Lung (tissue), 11 donors: ENCODE measurements at regions not wholly inside any gene's neighbourhood (a gene's known extent, or its start where the extent isn't known, plus 50 kb on each side); places are given as distances from the start of the nearest gene placed in this dataset.
A peak's percentile ranks its signal among the peaks of the same experiment; 100 is the strongest.

Source experiments
- ATAC-seq: fragments of 200-7000 bp; cut with Tn5 transposase; one replicate; pipeline ENCODE4 v1.9.1; 2020; ENCODE audit warnings: moderate number of reproducible peaks; ENCODE audit not compliant: insufficient read depth, low FRiP score
- DNase-seq, 3 donors: peaks; one replicate each; pipeline ENCODE4 v3.0.0-alpha.2; 2013 to 2017
- H3K27ac ChIP-seq, 2 donors: one replicate each; pipeline ENCODE4 v1.5.1; 2013; ENCODE audit warnings: mild to moderate bottlenecking in 2 of 2, moderate library complexity in 2 of 2, control low read depth in 1 of 2, inconsistent platforms in 1 of 2, low read depth in 1 of 2, low read length in 1 of 2
- H3K27me3 ChIP-seq, 3 donors: one replicate each; pipeline ENCODE4 v1.5.1; 2013; ENCODE audit warnings: low read length in 2 of 3; ENCODE audit not compliant: control insufficient read depth in 3 of 3, insufficient read depth in 3 of 3
- H3K36me3 ChIP-seq, 4 donors: one replicate each; pipeline ENCODE4 v1.5.1; 2013; ENCODE audit warnings: low read length in 4 of 4, mild to moderate bottlenecking in 1 of 4, moderate library complexity in 1 of 4; ENCODE audit not compliant: control insufficient read depth in 4 of 4, insufficient read depth in 4 of 4
- H3K4me1 ChIP-seq, 5 donors: one replicate each; pipeline ENCODE4 v1.5.1; 2013; ENCODE audit warnings: low read length in 5 of 5, mild to moderate bottlenecking in 2 of 5, moderate library complexity in 1 of 5; ENCODE audit not compliant: control insufficient read depth in 5 of 5, insufficient read depth in 5 of 5
- H3K4me3 ChIP-seq: one replicate; pipeline ENCODE4 v1.5.1; 2013; ENCODE audit warnings: mild to moderate bottlenecking, control low read depth, moderate library complexity
- H3K9ac ChIP-seq, 2 donors: one replicate each; pipeline ENCODE4 v1.5.1; 2013; ENCODE audit warnings: low read length in 2 of 2, control low read depth in 1 of 2; ENCODE audit not compliant: insufficient read depth in 1 of 2
- H3K9me3 ChIP-seq, 4 donors: one replicate each; pipeline ENCODE4 v1.5.1; 2013; ENCODE audit warnings: low read length in 3 of 4, mild to moderate bottlenecking in 1 of 4, moderate library complexity in 1 of 4; ENCODE audit not compliant: control insufficient read depth in 4 of 4, insufficient read depth in 3 of 4
- CTCF ChIP-seq: IDR thresholded peaks from 2 replicates; pipeline ENCODE4 v1.5.1; 2012; ENCODE audit warnings: mild to moderate bottlenecking; ENCODE audit errors: control extremely low read depth, extremely low read depth
- WGBS, 2 donors: extraction: QIAGEN DNeasy Blood & Tissue Kit; methylation state at CpG; one replicate each; pipeline ENCODE4 v1.1.7; 2013; 5-methylcytosine and 5-hydroxymethylcytosine counted together
- donor health status: control.
- donor health status: control.
- donor health status: Bipolar disorder and iron deficiency.
- donor health status: healthy.
- donor health status: DM: yes; HTN: yes; CAD: no.

- no peak overlapping the region for H3K9ac ChIP-seq
- H3K36me3 ChIP-seq: no peaks in the 10 kb centered on the region
- no peak overlapping the region for H3K27ac ChIP-seq
- TF ChIP-seq CTCF: no peak
- 46 to 65% methylated on average over 9 of the region's 9 CpGs for WGBS, 2 donors
- H3K9me3 ChIP-seq: peaks cover 0 to 2% (median 0%) of the 10 kb centered on the region in 4 donors
- no peak overlapping the region for H3K4me3 ChIP-seq
- peaks cover 0 to 23% (median 6%) of the 10 kb centered on the region in 5 donors for H3K4me1 ChIP-seq
- no peaks in the 10 kb centered on the region for H3K27me3 ChIP-seq
- no peak for ATAC-seq
- DNase-seq: no peak
Measured at GRCh38 chr12:3933074-3933818, 60.0 kb upstream of the PARP11 start.

- 55 to 75% methylated on average over 5 of the region's 5 CpGs for WGBS, 2 donors
- Histone ChIP-seq H3K9ac (no peak overlapping the region), H3K4me3 (no peak overlapping the region), H3K27me3 (no peaks in the 10 kb centered on the region), H3K9me3 (peaks cover 0 to 2% (median 0%) of the 10 kb centered on the region in 4 donors), H3K27ac (no peak overlapping the region), H3K4me1 (peaks cover 0 to 23% (median 6%) of the 10 kb centered on the region in 5 donors), H3K36me3 (no peaks in the 10 kb centered on the region)
- DNase-seq (peak; percentile 59 to 73 (median 69)), ATAC-seq (no peak)
- no peak for TF ChIP-seq CTCF
Measured at GRCh38 chr12:3931776-3932175, 58.6 kb upstream of the PARP11 start.

- no peak for DNase-seq
- WGBS, 2 donors: 81 to 88% methylated on average over 4 of the region's 4 CpGs
- Histone ChIP-seq H3K27ac (no peak overlapping the region), H3K9me3 (peaks cover 0 to 2% (median 0%) of the 10 kb centered on the region in 4 donors), H3K27me3 (no peaks in the 10 kb centered on the region), H3K36me3 (no peaks in the 10 kb centered on the region), H3K4me3 (no peak overlapping the region), H3K4me1 (peaks cover 0 to 23% (median 6%) of the 10 kb centered on the region in 5 donors), H3K9ac (no peak overlapping the region)
- ATAC-seq: no peak
- TF ChIP-seq CTCF: no peak
Measured at GRCh38 chr12:3931206-3931605, 58.0 kb upstream of the PARP11 start.
